ENCODE measurements at regions not wholly inside any gene's neighbourhood (a gene's known extent, or its start where the extent isn't known, plus 50 kb on each side); places are given as distances from the start of the nearest gene placed in this dataset.

DNA sequence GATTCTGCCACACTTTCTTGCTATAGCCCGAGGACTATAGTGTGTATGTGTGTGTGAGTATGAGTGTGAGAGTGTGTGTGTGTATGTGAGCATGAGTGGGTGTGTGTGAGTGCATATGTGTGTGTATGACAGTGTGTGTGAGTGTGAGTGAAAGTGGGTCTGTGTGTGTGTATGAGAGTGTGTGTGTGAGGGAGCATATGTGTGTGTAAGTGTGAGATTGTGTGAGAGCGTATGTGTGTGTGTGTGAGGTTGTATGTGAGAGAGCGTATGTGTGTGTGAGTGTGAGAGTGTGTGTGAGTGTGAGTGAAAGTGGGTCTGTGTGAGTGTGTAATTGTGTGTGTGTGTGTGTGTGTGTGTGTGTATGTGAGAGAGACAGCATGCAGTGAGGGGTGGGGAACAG, 89.0 kb upstream of the ACSL3 start:
- no peak for DNase-seq (ENCODE audit: low spot score)
- H3K27ac ChIP-seq: no peak overlapping the region
- TF ChIP-seq, protein P1, sequence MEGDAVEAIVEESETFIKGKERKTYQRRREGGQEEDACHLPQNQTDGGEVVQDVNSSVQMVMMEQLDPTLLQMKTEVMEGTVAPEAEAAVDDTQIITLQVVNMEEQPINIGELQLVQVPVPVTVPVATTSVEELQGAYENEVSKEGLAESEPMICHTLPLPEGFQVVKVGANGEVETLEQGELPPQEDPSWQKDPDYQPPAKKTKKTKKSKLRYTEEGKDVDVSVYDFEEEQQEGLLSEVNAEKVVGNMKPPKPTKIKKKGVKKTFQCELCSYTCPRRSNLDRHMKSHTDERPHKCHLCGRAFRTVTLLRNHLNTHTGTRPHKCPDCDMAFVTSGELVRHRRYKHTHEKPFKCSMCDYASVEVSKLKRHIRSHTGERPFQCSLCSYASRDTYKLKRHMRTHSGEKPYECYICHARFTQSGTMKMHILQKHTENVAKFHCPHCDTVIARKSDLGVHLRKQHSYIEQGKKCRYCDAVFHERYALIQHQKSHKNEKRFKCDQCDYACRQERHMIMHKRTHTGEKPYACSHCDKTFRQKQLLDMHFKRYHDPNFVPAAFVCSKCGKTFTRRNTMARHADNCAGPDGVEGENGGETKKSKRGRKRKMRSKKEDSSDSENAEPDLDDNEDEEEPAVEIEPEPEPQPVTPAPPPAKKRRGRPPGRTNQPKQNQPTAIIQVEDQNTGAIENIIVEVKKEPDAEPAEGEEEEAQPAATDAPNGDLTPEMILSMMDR (conservative IDR thresholded peaks at IDR 0.05; ENCODE audit: low read depth): no peak
- CTCF ChIA-PET: no interaction called here
- POLR2A ChIA-PET (ENCODE audit: low non-redundant PET): no interaction called here

DNA sequence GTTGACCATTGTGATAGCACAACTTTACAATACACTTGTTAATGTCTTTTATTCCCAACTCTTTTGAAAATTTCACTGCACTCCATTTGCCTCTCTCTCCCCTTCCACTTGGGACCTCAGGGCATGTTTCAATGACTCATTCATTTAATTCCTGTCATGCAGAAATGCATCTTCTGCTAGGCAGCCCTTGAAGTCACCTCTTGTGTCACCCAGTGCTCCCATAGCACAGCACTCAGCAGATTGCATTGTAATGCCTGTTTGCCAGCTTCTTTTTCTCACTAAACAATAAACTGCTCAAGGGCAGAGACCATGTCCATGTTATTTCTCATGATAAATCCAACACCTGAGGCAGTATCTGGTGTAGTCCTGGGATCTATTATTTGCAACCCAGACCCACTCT, 85.9 kb upstream of the ACSL3 start:
- CTCF ChIA-PET: interaction anchor here (0.6 kb wide), 1 partner anchor 159 kb away, joined by 3 read pairs; no protein-coding TSS in a partner anchor
- POLR2A ChIA-PET (ENCODE audit: low non-redundant PET): no interaction called here
- H3K27ac ChIP-seq: no peak overlapping the region
- TF ChIP-seq, protein P1 (conservative IDR thresholded peaks at IDR 0.05; ENCODE audit: low read depth): no peak
- DNase-seq (ENCODE audit: low spot score): no peak

DNA sequence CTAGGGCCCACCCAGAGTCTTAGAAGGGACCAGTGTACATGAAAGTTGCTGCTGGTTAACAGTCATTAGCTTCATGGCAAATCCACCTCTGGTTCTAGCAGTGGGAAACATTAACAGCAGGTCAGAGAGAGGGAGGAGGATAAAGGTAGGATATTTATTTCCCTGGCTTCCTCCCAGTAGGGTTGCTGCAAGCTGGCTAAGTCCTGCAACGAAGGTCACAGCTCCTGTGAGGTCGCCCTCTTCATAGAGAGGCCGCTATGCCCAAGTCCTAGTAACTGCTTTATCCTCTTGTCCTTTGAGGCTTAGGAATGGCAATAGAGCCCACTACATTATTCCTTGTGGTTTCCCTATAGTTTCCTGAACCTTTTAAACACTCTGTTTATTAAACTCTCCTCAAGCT, 84.0 kb upstream of the ACSL3 start:
- TF ChIP-seq, protein P1 (conservative IDR thresholded peaks at IDR 0.05; ENCODE audit: low read depth): no peak
- POLR2A ChIA-PET (ENCODE audit: low non-redundant PET): no interaction called here
- H3K27ac ChIP-seq: no peak overlapping the region
- DNase-seq (ENCODE audit: low spot score): no peak
- CTCF ChIA-PET: no interaction called here

DNA sequence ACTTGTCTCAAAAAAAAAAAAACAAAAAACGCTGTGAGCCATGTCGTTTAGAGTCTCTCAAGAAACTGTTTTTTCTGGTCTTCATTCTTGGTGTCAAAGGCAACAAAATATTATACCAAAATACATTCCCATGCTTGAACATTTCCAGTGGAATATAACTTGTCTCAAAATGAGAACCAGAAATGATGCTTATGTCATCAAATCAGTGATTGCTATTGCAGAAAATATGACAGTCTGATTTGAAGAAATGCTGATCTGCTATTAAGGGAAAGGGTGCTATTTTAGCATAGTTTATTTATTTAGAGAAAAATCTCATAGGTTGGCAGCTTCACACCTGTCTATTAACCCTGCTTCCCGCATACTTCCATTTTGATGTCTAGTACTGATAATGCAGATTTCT, 82.4 kb upstream of the ACSL3 start:
- H3K27ac ChIP-seq: no peak overlapping the region
- ChIA-PET POLR2A (ENCODE audit: low non-redundant PET) (no interaction called here), CTCF (interaction anchor here (1.1 kb wide), 1 partner anchor 14 kb away, joined by 3 read pairs; no protein-coding TSS in a partner anchor)
- DNase-seq (ENCODE audit: low spot score): no peak
- TF ChIP-seq, protein P1 (conservative IDR thresholded peaks at IDR 0.05; ENCODE audit: low read depth): no peak

DNA sequence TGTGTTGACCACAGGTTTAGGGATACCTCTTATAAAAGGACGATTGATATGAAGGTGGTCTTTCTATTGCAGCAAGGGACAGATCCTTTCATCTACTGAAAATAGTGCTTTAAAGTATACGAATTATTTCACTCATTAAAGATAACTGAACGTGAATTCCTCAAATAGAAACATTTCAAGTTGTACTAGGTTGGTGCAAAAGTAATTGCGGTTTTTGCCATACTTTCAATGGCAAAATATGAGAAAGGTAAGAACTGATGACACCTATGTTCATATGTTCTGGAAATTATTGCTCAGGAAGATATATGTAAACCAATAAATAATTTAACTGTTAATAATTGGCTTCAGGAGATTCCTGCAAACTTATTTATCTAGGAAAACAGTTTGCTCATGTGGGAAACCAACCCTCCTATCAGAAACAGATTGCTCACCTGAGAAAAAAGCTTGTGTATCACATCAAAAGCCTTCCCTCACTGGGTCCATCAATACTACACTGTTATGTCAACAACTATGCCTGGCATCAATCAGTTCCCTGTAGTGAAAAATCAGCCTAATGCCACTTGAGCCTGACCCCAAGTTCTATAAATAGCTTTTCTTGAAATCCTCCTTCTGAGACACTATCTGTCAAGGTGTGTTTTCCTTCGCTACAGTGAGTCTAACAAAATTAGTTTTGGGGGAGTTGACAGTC, 81.5 kb upstream of the ACSL3 start:
- no peak for DNase-seq (ENCODE audit: low spot score)
- CTCF ChIA-PET: interaction anchor here (0.5 to 1.5 kb wide), 3 partner anchors 10 to 754 kb away, joined by 3 to 4 read pairs (median 3); no protein-coding TSS in a partner anchor

DNA sequence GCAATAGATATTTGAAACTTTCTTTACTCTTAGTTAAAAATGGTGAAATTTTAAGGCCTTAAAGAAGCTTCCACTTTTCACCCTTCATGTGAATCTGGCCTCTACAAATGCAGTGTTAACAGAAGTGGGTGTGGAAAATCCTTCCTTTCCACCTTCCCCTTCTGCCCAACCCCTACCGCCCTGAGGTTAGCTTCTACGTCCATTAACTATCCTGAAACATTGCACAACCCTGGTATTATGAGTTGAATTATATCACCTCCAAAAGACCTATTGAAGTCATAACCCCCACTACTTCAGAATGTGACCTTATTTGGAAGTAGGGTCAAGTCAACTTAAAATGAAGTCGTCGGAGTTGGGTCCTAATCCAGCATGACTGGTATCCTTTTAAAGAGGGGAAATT, 80.8 kb upstream of the ACSL3 start:
- CTCF ChIA-PET: interaction anchor here (0.5 to 1.5 kb wide), 3 partner anchors 28 to 755 kb away, joined by 3 to 4 read pairs (median 3); no protein-coding TSS in a partner anchor
- POLR2A ChIA-PET (ENCODE audit: low non-redundant PET): no interaction called here
- DNase-seq (ENCODE audit: low spot score): no peak
- no peak overlapping the region for H3K27ac ChIP-seq
- TF ChIP-seq, protein P1 (conservative IDR thresholded peaks at IDR 0.05; ENCODE audit: low read depth): no peak

More for the DNA sequence above, 81.5 kb upstream of the ACSL3 start:
- no peak overlapping the region for H3K27ac ChIP-seq
- POLR2A ChIA-PET (ENCODE audit: low non-redundant PET): no interaction called here
- TF ChIP-seq, protein P1 (conservative IDR thresholded peaks at IDR 0.05; ENCODE audit: low read depth): no peak

Data from RWPE1 (cell line).